Liver (tissue), 3 donors: ENCODE measurements at regions not wholly inside any gene's neighbourhood (a gene's known extent, or its start where the extent isn't known, plus 50 kb on each side); places are given as distances from the start of the nearest gene placed in this dataset.

ENCODE experiments used
- ATF3 ChIP-seq: IDR thresholded peaks from 2 replicates; pipeline ENCODE4 v1.6.1; 2016; ENCODE audit warnings: antibody characterized with exemption
- CTCF ChIP-seq: fragments of 150-350 bp; IDR thresholded peaks from 2 replicates; pipeline ENCODE4 v1.5.1; 2017; ENCODE audit warnings: improper control_type of control experiment, low read depth, low read length; ENCODE audit not compliant: missing input control
- JUND ChIP-seq, 2 donors: IDR thresholded peaks; 2 replicates each; pipeline ENCODE4 v1.6.1; 2016; ENCODE audit warnings: antibody characterized with exemption in 2 of 2
- donor health status: healthy.
- donor health status: healthy.

GRCh38 chr13:72204291-72204690 lies 337.3 kb upstream of the DACH1 start:
- no peak for TF ChIP-seq ATF3
- TF ChIP-seq CTCF = no peak
- no peak for TF ChIP-seq JUND (IDR thresholded peaks at IDR 0.05)
